HepG2 (cell line): ENCODE measurements at regions not wholly inside any gene's neighbourhood (a gene's known extent, or its start where the extent isn't known, plus 50 kb on each side); places are given as distances from the start of the nearest gene placed in this dataset.

ENCODE experiments used
- ADNP ChIP-seq: sonication (generic); formaldehyde crosslinking; IDR thresholded peaks from 2 replicates; pipeline ENCODE4 v1.4.0; 2020; ENCODE audit warnings: missing genetic modification reagents
- AGO1 ChIP-seq: fragments of 200-400 bp; formaldehyde crosslinking; IDR thresholded peaks from 2 replicates; pipeline ENCODE4 v1.6.1; 2017; ENCODE audit warnings: mild to moderate bottlenecking, low read depth, low read length, moderate library complexity; ENCODE audit not compliant: poor library complexity, severe bottlenecking
- CHD2 ChIP-seq: IDR thresholded peaks from 2 replicates; pipeline ENCODE4 v1.6.1; 2011; ENCODE audit warnings: low read depth, low read length, improper control_type of control experiment
- GABPB1 ChIP-seq: IDR thresholded peaks from 2 replicates; pipeline ENCODE4 v1.6.1; 2016; ENCODE audit warnings: mild to moderate bottlenecking, missing genetic modification reagents, moderate library complexity, missing compliant biosample characterization
- IKZF1 ChIP-seq: fragments of 450-650 bp; IDR thresholded peaks from 2 replicates; pipeline ENCODE4 v1.7.1; 2016
- SMC3 ChIP-seq: IDR thresholded peaks from 2 replicates; pipeline ENCODE4 v1.6.1; 2011; ENCODE audit warnings: low read length, improper control_type of control experiment
- ZFP36L1 ChIP-seq: sonication (generic); formaldehyde crosslinking; IDR thresholded peaks from 2 replicates; pipeline ENCODE4 v1.8.0; 2022; ENCODE audit warnings: mild to moderate bottlenecking, missing genetic modification reagents, moderate library complexity
- ZMYM2 ChIP-seq: sonication (generic); formaldehyde crosslinking; IDR thresholded peaks from 2 replicates; pipeline ENCODE4 v1.8.0; 2022; ENCODE audit warnings: mild to moderate bottlenecking, missing genetic modification reagents
- ZNF274 ChIP-seq: sonication (generic); formaldehyde crosslinking; IDR thresholded peaks from 2 replicates; pipeline ENCODE4 v1.5.1; 2020; ENCODE audit warnings: mild to moderate bottlenecking, missing genetic modification reagents
- ZNF577 ChIP-seq: sonication (generic); formaldehyde crosslinking; IDR thresholded peaks from 2 replicates; pipeline ENCODE4 v1.4.0; 2020; ENCODE audit warnings: mild to moderate bottlenecking, low read depth, missing genetic modification reagents, borderline replicate concordance
- TF ChIP-seq, protein P1 (sequence below): sonication (generic); formaldehyde crosslinking; IDR thresholded peaks from 2 replicates; pipeline ENCODE4 v1.9.0; 2022; ENCODE audit warnings: low read depth, missing genetic modification reagents
- TF ChIP-seq, protein P2 (sequence below): sonication (generic); formaldehyde crosslinking; IDR thresholded peaks from 2 replicates; pipeline ENCODE4 v1.4.0; 2020; ENCODE audit warnings: missing genetic modification reagents
- TF ChIP-seq, protein P3 (sequence below): sonication (generic); formaldehyde crosslinking; IDR thresholded peaks from 2 replicates; pipeline ENCODE4 v1.5.0; 2020; ENCODE audit warnings: mild to moderate bottlenecking, missing genetic modification reagents, moderate library complexity
- TF ChIP-seq, protein P4 (sequence below): sonication (generic); formaldehyde crosslinking; IDR thresholded peaks from 2 replicates; pipeline ENCODE4 v1.4.0; 2020; ENCODE audit warnings: missing genetic modification reagents

DNA sequence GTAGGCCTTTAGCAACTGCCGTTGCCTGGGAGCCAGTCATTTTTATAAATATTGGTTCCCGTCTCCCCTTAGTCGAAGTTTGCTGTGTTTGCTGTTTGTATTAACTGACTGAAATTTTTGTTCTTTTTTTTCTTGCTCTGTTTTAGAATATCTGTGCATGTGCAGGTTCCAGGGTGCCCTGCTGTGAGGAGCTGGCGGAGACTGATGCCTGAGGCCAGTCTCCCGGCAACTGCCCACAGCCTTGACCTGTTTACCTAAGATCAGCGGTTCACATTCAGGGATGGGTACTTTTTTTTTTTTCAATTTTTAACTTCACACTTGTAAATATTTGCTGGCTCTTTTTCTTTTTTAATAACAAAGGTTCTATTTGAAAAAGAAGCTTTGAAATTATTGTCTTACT is 262.6 kb upstream of the ADAMTS16 start:
- TF ChIP-seq, protein P1, sequence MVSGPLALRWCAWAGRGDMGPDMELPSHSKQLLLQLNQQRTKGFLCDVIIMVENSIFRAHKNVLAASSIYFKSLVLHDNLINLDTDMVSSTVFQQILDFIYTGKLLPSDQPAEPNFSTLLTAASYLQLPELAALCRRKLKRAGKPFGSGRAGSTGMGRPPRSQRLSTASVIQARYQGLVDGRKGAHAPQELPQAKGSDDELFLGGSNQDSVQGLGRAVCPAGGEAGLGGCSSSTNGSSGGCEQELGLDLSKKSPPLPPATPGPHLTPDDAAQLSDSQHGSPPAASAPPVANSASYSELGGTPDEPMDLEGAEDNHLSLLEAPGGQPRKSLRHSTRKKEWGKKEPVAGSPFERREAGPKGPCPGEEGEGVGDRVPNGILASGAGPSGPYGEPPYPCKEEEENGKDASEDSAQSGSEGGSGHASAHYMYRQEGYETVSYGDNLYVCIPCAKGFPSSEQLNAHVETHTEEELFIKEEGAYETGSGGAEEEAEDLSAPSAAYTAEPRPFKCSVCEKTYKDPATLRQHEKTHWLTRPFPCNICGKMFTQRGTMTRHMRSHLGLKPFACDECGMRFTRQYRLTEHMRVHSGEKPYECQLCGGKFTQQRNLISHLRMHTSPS (CRISPR knock-in tag): no peak
- TF ChIP-seq IKZF1: no peak
- TF ChIP-seq, protein P2, sequence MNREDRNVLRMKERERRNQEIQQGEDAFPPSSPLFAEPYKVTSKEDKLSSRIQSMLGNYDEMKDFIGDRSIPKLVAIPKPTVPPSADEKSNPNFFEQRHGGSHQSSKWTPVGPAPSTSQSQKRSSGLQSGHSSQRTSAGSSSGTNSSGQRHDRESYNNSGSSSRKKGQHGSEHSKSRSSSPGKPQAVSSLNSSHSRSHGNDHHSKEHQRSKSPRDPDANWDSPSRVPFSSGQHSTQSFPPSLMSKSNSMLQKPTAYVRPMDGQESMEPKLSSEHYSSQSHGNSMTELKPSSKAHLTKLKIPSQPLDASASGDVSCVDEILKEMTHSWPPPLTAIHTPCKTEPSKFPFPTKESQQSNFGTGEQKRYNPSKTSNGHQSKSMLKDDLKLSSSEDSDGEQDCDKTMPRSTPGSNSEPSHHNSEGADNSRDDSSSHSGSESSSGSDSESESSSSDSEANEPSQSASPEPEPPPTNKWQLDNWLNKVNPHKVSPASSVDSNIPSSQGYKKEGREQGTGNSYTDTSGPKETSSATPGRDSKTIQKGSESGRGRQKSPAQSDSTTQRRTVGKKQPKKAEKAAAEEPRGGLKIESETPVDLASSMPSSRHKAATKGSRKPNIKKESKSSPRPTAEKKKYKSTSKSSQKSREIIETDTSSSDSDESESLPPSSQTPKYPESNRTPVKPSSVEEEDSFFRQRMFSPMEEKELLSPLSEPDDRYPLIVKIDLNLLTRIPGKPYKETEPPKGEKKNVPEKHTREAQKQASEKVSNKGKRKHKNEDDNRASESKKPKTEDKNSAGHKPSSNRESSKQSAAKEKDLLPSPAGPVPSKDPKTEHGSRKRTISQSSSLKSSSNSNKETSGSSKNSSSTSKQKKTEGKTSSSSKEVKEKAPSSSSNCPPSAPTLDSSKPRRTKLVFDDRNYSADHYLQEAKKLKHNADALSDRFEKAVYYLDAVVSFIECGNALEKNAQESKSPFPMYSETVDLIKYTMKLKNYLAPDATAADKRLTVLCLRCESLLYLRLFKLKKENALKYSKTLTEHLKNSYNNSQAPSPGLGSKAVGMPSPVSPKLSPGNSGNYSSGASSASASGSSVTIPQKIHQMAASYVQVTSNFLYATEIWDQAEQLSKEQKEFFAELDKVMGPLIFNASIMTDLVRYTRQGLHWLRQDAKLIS: no peak
- TF ChIP-seq SMC3: no peak
- TF ChIP-seq ZMYM2 (CRISPR knock-in tag): no peak
- TF ChIP-seq, protein P3, sequence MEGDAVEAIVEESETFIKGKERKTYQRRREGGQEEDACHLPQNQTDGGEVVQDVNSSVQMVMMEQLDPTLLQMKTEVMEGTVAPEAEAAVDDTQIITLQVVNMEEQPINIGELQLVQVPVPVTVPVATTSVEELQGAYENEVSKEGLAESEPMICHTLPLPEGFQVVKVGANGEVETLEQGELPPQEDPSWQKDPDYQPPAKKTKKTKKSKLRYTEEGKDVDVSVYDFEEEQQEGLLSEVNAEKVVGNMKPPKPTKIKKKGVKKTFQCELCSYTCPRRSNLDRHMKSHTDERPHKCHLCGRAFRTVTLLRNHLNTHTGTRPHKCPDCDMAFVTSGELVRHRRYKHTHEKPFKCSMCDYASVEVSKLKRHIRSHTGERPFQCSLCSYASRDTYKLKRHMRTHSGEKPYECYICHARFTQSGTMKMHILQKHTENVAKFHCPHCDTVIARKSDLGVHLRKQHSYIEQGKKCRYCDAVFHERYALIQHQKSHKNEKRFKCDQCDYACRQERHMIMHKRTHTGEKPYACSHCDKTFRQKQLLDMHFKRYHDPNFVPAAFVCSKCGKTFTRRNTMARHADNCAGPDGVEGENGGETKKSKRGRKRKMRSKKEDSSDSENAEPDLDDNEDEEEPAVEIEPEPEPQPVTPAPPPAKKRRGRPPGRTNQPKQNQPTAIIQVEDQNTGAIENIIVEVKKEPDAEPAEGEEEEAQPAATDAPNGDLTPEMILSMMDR (CRISPR knock-in tag): no peak
- TF ChIP-seq, protein P4, sequence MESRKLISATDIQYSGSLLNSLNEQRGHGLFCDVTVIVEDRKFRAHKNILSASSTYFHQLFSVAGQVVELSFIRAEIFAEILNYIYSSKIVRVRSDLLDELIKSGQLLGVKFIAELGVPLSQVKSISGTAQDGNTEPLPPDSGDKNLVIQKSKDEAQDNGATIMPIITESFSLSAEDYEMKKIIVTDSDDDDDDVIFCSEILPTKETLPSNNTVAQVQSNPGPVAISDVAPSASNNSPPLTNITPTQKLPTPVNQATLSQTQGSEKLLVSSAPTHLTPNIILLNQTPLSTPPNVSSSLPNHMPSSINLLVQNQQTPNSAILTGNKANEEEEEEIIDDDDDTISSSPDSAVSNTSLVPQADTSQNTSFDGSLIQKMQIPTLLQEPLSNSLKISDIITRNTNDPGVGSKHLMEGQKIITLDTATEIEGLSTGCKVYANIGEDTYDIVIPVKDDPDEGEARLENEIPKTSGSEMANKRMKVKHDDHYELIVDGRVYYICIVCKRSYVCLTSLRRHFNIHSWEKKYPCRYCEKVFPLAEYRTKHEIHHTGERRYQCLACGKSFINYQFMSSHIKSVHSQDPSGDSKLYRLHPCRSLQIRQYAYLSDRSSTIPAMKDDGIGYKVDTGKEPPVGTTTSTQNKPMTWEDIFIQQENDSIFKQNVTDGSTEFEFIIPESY: no peak
- no peak for TF ChIP-seq ZFP36L1 (CRISPR knock-in tag)
- TF ChIP-seq GABPB1 (CRISPR knock-in tag): no peak
- no peak for TF ChIP-seq AGO1
- TF ChIP-seq CHD2: no peak
- TF ChIP-seq ZNF577: no peak
- TF ChIP-seq ZNF274 (CRISPR knock-in tag): no peak
- TF ChIP-seq ADNP (CRISPR knock-in tag): no peak
